Motor neuron (in vitro differentiated cells): ENCODE measurements at regions not wholly inside any gene's neighbourhood (a gene's known extent, or its start where the extent isn't known, plus 50 kb on each side); places are given as distances from the start of the nearest gene placed in this dataset.

Source experiments
- ATAC-seq, 8 experiments: fragments of 200-7000 bp; cut with Tn5 transposase; replicated peaks in 6 of 8; 2 replicates each; pipeline ENCODE4 v1.8.0; 2021; ENCODE audit warnings: mild to moderate bottlenecking in 8 of 8, moderate library complexity in 8 of 8
- H3K27ac ChIP-seq, 2 donors: fragments of 250-450 bp; sonication (Bioruptor Pico); 2 replicates each; pipeline ENCODE4 v1.9.0; 2021; ENCODE audit warnings: antibody characterized with exemption in 2 of 2, mild to moderate bottlenecking in 2 of 2, moderate library complexity in 1 of 2
- H3K4me1 ChIP-seq, 2 donors: fragments of 250-450 bp; sonication (Bioruptor Pico); replicated peaks in 1 of 2; 2 replicates each; pipeline ENCODE4 v1.6.1; 2021; ENCODE audit warnings: antibody characterized with exemption in 2 of 2, mild to moderate bottlenecking in 2 of 2, moderate library complexity in 1 of 2
- H3K4me3 ChIP-seq, 5 donors: fragments of 250-450 bp; sonication (Bioruptor Pico); 2 replicates each; pipeline ENCODE4 v1.9.0; 2021; ENCODE audit warnings: antibody characterized with exemption in 5 of 5, mild to moderate bottlenecking in 5 of 5, moderate library complexity in 4 of 5
- WGBS, 10 experiments: fragments of 450-650 bp; shearing (Covaris generic); methylation state at CpG; one replicate each; pipeline ENCODE4 v1.0.0; 2022; 5-methylcytosine and 5-hydroxymethylcytosine counted together
- in situ Hi-C, 9 experiments: fragments of 400-800 bp; cut with MboI; loops; one replicate each; pipeline ENCODE4 v1.15.0; 2021; ENCODE audit warnings: low sequenced_read_pairs in 9 of 9, low pct_unique_long_range_greater_than_20kb in 2 of 9; ENCODE audit not compliant: unreplicated experiment in 9 of 9

DNA sequence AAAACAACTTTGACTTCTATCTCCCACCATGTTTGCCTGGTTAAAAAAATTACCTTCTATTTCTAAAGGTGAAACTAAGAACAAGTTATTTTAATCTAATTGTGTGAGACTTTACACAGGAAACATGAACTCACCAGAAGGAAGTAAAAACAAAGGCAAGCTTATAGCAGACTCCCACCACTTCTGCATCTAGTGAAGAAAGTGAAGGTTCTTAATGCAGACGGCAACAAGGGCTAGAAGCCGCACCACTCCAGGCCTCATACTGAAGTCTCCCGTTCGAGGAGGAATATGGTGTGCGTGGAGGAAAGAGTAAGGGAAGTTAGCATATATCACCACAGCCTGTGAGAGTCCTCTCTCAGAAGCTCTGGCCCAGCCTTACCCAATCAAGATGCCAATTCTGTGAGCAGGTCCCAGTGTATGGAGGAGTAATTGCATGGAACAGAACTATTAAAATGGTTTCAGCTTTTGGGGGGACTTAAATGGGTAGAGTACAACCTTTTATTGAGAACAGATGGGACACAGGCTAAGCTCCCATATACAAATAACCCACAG, 958.7 kb downstream of the BCL11A start:
- ATAC-seq: no peak
- in situ Hi-C loops: no loop called here
- Histone ChIP-seq H3K27ac (no peak overlapping the region), H3K4me3 (no peak overlapping the region), H3K4me1 (peaks cover 0 to 3% of the 10 kb centered on the region in 2 donors)
- WGBS, 10 experiments: 34 to 100% (median 90%) methylated on average over 1 to 5 of the region's 5 CpGs; no CpG with 5 or more reads in 3 of the 10 experiments

DNA sequence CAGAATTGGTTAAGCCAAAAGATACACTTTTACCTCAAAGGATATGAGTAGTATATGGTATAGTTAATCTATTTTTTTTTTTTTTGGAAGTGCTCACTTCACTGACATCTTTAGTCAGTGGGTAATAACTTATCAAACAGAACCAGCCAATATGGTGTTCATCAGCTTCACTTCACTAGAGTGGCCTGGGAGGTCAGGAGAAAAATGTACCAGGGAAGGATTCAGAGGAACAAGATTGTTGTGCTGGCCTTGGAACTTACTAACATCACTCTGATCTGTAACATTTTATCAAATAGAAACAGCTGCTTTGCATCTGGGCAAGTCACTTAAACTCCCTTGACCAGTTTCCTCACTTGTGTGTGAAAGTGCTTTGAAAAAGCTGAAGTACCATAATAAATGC, 962.7 kb downstream of the BCL11A start:
- H3K4me1 ChIP-seq: peaks cover 3 to 21% of the 10 kb centered on the region in 2 donors
- no peak for ATAC-seq
- no peak overlapping the region for H3K27ac ChIP-seq
- in situ Hi-C loops: no loop called here
- no peak overlapping the region for H3K4me3 ChIP-seq

DNA sequence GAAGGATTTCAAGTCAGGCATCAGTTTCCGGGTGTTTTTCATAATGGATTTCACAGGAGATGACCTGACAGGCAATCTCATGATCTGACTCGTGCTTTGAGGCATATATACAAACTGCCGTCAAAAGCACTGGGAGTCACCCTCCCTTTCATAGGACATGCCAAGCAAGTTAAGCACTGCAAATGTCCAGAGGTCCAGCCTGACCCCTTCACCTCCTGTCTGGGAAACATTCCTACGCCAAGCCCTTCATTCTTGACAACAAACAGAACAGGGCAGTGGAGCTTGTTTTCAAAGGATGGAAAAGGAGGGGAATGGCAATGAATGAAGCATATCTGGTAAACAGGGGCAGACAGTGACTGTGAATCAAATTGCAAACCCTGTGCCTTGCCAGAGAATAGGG, 963.6 kb downstream of the BCL11A start:
- 13 to 100% (median 71%) methylated on average over 1 to 4 of the region's 4 CpGs; no CpG with 5 or more reads in 1 of the 10 experiments for WGBS, 10 experiments
- Histone ChIP-seq H3K4me1 (peaks cover 6 to 29% of the 10 kb centered on the region in 2 donors), H3K4me3 (no peak overlapping the region), H3K27ac (no peak overlapping the region)
- ATAC-seq: peak in 1 of 8 experiments; percentile 26
- in situ Hi-C loops: no loop called here

DNA sequence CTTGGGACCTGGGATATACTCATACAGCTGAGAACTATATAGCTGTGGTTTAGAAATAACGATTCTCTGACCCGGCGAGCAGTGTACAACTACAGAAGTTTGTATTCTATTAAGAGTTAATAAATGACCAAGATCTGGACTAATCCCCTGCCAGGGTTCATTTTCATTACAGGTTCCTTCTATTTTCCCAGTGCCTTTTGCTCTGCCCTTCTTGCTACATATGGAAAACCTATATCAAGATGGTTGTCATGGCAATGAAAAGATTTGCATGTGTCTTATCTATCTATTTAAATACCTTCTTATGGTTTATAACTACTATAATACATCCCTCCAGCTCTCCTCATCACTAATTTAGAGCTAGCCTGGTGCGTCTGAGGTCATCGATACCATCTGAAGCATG, 965.2 kb downstream of the BCL11A start:
- ATAC-seq: peak in 1 of 8 experiments; percentile 45
- 29 to 94% (median 83%) methylated on average over 2 to 5 of the region's 5 CpGs; no CpG with 5 or more reads in 1 of the 10 experiments for WGBS, 10 experiments

DNA sequence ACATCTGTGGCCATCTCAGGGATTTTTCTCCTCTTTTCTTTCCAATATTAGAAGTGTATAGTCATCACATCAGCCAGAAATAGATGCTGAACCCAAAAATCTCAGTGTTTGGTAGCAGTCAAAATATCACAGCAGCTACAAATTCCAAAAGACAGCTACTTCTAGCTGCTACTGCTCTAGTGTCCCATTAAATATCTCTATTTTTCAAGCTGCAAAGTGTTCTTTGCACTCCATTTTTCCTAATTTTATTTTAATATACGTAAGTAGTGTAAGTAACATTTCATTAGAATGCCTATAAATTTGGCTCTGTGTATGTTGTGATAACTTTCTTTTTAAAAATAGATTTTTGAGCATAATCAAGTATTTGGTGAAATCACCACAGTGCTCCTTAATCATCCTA, 967.3 kb downstream of the BCL11A start:
- in situ Hi-C loops: no loop called here
- WGBS, 10 experiments: 20 to 100% (median 100%) methylated on average over 1 of the region's 1 CpG; no CpG with 5 or more reads in 1 of the 10 experiments
- ATAC-seq: no peak
- Histone ChIP-seq H3K4me3 (no peak overlapping the region), H3K27ac (no peak overlapping the region), H3K4me1 (peaks cover 6 to 29% of the 10 kb centered on the region in 2 donors)

More for the DNA sequence above, 965.2 kb downstream of the BCL11A start:
- peaks cover 6 to 29% of the 10 kb centered on the region in 2 donors for H3K4me1 ChIP-seq
- H3K27ac ChIP-seq: no peak overlapping the region
- no peak overlapping the region for H3K4me3 ChIP-seq
- in situ Hi-C loops: no loop called here

DNA sequence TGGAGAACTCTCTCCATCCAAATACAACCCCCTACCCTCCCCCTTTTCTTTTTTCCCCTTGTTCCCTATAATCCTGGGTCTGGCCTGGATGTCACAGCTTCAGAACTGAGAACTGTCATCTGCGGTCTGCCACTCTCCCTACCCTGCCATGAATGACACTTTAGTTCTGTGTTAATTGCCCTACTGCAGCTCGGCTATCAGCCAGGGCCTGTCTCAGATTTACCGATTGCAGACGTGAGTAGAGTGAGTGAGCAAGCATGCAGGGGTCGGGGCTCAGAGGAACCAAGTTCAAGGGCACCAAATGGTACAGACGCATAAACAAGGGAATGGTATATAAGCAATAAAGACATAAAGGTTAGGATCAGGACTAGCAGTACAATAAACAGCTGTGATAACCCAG, 967.8 kb downstream of the BCL11A start:
- peaks cover 6 to 29% of the 10 kb centered on the region in 2 donors for H3K4me1 ChIP-seq
- no peak overlapping the region for H3K4me3 ChIP-seq
- 0 to 80% (median 34%) methylated on average over 1 to 6 of the region's 6 CpGs; no CpG with 5 or more reads in 3 of the 10 experiments for WGBS, 10 experiments
- peak in 5 of 8 experiments; percentile 64 to 77 (median 74) for ATAC-seq
- in situ Hi-C loops: no loop called here
- H3K27ac ChIP-seq: no peak overlapping the region

DNA sequence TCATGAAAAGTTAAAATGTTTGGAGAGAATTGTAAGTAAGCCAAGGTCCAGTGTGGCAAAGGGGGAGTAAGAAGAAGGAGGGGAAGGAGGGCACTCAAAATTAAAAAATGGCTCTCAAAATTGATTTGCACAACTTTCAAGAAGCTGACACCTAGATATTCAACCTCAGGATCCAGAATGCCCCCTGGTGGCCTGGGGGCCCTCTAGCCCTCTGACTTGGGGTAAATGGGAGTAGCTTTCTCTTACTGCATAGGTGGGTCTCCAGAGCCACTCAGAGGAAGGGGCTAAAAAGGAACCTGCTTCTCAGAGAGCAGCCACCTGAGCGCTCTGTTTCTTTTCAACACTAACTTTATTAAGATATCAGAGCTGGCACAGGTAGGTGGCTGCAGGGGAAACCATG, 968.5 kb downstream of the BCL11A start:
- H3K27ac ChIP-seq: no peak overlapping the region
- in situ Hi-C loops: no loop called here
- no peak for ATAC-seq
- no peak overlapping the region for H3K4me3 ChIP-seq
- peaks cover 6 to 28% of the 10 kb centered on the region in 2 donors for H3K4me1 ChIP-seq
- WGBS, 10 experiments: 60 to 100% methylated on average over 1 of the region's 1 CpG; no CpG with 5 or more reads in 8 of the 10 experiments

DNA sequence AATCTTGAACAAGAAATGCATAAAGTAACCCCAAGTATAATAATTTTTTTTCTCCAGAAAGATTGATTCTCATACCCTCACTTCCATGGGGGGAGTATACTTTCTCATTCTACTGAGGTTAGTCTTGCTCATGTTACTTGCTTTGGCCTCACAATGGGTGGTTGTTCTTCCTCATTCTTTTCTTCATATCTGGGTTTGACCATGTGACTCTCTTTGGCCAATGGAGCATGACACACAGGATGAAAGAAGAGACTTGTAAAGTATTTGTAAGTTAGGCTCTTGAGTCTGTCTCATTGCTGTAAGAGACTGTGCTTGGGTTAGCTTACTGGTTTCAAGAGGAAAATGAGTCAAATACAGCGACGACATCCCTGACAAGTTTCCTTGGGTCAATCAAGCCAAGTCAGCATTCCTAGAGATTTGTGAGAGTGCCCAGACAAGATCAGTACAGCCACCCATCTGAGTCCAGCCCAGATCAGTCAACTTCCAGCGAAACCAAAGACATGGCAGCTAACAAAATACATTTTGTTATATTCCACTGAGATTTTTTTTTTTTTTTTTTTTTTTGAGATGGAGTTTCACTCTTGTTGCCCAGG, 970.2 kb downstream of the BCL11A start:
- in situ Hi-C loops: no loop called here
- WGBS, 10 experiments: 17 to 100% (median 94%) methylated on average over 1 to 3 of the region's 3 CpGs; no CpG with 5 or more reads in 5 of the 10 experiments
- Histone ChIP-seq H3K27ac (no peak overlapping the region), H3K4me3 (no peak overlapping the region), H3K4me1 (peaks cover 6 to 24% of the 10 kb centered on the region in 2 donors)
- no peak for ATAC-seq

DNA sequence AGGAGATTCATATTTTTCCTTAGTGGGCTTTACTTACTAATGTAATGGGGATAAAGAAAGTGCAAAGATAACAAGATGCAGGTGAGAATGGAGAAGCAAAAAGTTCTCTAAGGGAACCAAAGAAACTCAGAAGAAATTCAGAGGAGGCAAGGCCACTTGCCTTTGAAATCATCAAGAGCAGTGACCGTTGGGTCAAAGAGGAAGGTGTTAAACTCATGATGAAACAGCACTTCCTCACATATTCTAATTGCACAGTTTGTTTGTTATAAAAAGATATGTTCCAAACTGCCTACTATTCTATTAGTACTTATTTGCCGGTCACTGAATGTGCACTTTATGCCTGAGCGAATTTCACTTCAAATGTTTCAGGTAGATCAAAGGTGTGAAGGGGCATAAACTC, 975.1 kb downstream of the BCL11A start:
- Histone ChIP-seq H3K4me3 (no peak overlapping the region), H3K4me1 (no peaks in the 10 kb centered on the region), H3K27ac (no peak overlapping the region)
- in situ Hi-C loops: no loop called here
- WGBS, 10 experiments: 15 to 100% (median 85%) methylated on average over 1 to 3 of the region's 3 CpGs
- ATAC-seq: no peak

DNA sequence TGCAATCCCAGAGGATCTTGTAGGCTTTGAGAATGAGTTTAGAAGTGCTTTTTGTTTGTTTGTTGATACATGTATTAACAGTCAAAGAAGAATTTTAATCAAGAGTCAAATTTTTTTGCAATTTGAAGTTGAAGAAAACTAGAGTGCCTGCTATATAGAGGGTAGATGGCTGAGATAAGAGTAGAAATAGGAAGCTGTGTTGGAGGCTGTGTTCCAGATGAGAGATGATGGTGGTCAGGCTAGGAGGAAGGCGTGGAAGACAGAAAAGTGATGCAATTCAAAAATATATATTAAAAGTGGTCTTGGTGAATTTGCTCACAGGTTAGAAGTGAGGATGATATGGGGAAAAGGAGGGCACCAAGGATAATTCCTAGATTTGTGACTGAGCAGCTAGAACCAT, 978.3 kb downstream of the BCL11A start:
- no peak overlapping the region for H3K27ac ChIP-seq
- in situ Hi-C loops: no loop called here
- WGBS, 10 experiments: 14 to 100% (median 75%) methylated on average over 1 of the region's 1 CpG; no CpG with 5 or more reads in 3 of the 10 experiments
- H3K4me1 ChIP-seq: peaks cover 4 to 7% of the 10 kb centered on the region in 2 donors
- no peak for ATAC-seq
- H3K4me3 ChIP-seq: no peak overlapping the region

DNA sequence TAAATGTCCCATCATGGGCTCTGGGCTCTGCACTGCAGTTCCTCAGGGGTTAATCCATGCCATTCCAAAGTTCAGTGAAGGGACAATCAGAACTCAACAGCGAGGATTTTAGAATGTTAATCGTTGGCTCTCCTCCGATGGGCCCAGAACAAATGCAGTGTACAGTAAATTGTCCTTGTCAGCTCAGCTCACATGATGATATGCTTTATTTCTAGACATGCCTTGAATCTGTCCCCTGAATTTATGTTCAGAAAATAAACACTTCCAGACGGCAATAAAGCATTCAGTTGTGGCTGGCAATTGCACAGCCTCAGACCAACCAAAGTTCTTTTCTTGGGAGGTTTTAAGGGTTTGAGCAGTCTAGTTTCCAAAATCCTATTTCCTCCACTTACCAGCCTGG, 981.2 kb downstream of the BCL11A start:
- H3K4me1 ChIP-seq: peaks cover 6 to 15% of the 10 kb centered on the region in 2 donors
- no peak overlapping the region for H3K4me3 ChIP-seq
- H3K27ac ChIP-seq: no peak overlapping the region
- peak in 6 of 8 experiments; percentile 44 to 86 (median 76) for ATAC-seq
- WGBS, 10 experiments: 0 to 67% (median 35%) methylated on average over 1 to 4 of the region's 4 CpGs
- in situ Hi-C loops: no loop called here

DNA sequence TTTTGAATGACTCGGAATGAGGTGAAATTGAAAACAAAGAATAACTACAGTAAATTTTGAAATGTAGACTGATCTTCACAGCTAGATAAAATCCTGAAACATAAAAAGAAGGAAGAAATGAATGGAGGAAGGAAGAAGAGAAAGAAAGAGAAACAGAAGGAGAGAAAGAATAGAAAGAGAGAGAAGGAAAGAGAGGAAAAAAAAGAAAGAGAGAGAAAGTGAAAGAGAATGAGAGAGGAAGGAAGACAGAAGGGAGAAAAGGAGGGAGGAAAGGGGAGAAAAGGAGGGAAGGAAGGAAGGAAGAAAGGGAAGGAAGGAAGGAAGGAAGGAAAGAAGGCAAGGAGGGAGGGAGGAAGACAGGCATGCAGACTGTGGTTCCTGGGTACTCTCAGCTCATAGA, 982.6 kb downstream of the BCL11A start:
- in situ Hi-C loops: no loop called here
- no peak for ATAC-seq
- no peak overlapping the region for H3K27ac ChIP-seq
- H3K4me3 ChIP-seq: no peak overlapping the region
- 11 to 100% (median 93%) methylated on average over 1 of the region's 1 CpG; no CpG with 5 or more reads in 2 of the 10 experiments for WGBS, 10 experiments
- H3K4me1 ChIP-seq: peaks cover 11 to 21% of the 10 kb centered on the region in 2 donors

DNA sequence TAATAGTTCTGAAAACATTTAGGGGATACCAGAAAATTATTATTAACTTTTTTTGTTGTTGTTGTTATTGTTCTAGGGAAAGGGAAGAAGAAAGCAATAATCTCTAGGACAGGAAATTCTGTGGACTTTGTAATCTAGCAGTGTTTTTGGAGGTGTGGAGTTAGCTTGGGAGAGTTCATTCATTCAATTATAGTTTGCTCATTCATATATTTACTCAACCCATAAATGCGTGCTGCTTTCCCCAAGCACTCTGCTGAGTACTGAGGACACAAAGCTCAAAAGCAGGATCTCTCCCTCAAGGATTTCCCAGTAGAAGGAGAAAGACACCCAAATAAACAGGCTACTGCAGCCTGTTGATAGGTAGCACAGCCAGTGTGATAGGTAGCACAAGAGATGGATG, 984.3 kb downstream of the BCL11A start:
- no peak overlapping the region for H3K27ac ChIP-seq
- in situ Hi-C loops: no loop called here
- ATAC-seq: no peak
- H3K4me1 ChIP-seq: peaks cover 11 to 21% of the 10 kb centered on the region in 2 donors
- no peak overlapping the region for H3K4me3 ChIP-seq
- WGBS, 10 experiments: 0 to 100% (median 57%) methylated on average over 1 of the region's 1 CpG; no CpG with 5 or more reads in 5 of the 10 experiments

DNA sequence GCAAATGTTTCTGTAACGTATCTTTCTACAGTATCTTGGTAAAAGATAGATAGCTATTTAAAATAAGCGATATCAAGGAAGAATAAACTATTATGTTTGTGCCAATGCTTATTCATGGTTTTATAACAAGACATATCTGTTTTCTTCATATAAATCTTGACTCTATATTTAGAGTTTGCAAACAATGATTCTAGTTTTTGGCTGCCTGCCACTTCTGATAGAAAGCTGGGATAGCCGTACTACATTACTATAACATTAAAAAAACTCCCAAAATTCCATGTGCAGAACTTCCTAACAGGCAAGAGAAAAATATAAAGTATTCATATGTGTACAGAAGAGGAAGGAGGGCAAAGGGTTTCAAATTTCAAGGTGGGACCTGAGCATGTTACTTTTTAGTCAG, 985.0 kb downstream of the BCL11A start:
- H3K27ac ChIP-seq: no peak overlapping the region
- H3K4me3 ChIP-seq: no peak overlapping the region
- H3K4me1 ChIP-seq: peaks cover 11 to 21% of the 10 kb centered on the region in 2 donors
- in situ Hi-C loops: no loop called here
- no peak for ATAC-seq
- 0 to 100% (median 93%) methylated on average over 2 to 3 of the region's 3 CpGs; no CpG with 5 or more reads in 1 of the 10 experiments for WGBS, 10 experiments
